Caco-2 (cell line): ENCODE measurements at regions not wholly inside any gene's neighbourhood (a gene's known extent, or its start where the extent isn't known, plus 50 kb on each side); places are given as distances from the start of the nearest gene placed in this dataset.

ENCODE experiments used
- BruUV-seq: library from RNA; stranded (reverse); fragments of 400-500 nt; replicated peaks from 2 replicates; lab custom pipeline; 2021; lab: Mats Ljungman, UMichigan
- CTCF ChIA-PET: fragments of 300-600 bp; sonication (Branson Sonifier 250); formaldehyde crosslinking; loops from one replicate; lab custom pipeline; 2022; ENCODE audit warnings: antibody characterized with exemption; lab: Charles Lee
- POLR2A ChIA-PET: fragments of 300-600 bp; sonication (Branson Sonifier 250); formaldehyde crosslinking; loops from one replicate; lab custom pipeline; 2022; ENCODE audit warnings: antibody characterized with exemption; lab: Charles Lee
- DNase-seq, 2 experiments: peaks; one replicate each; pipeline versions ENCODE4 v3.0.0 to v3.0.0-alpha.2; 2020 to 2022
- H3K27me3 ChIP-seq: replicated peaks from 2 replicates; pipeline ENCODE4 v1.6.0; 2011; ENCODE audit warnings: low read length; ENCODE audit not compliant: control insufficient read depth, insufficient read depth
- H3K36me3 ChIP-seq: 2 replicates; pipeline ENCODE4 v1.5.1; 2011; ENCODE audit warnings: low read length; ENCODE audit not compliant: control insufficient read depth, insufficient read depth
- H3K4me1 ChIP-seq: fragments of 250-450 bp; sonication (Bioruptor Pico); 2 replicates; pipeline ENCODE4 v1.5.1; 2020; ENCODE audit warnings: mild to moderate bottlenecking
- H3K4me3 ChIP-seq: 2 replicates; pipeline ENCODE4 v1.5.1; 2011; ENCODE audit warnings: low read depth, mild to moderate bottlenecking, control low read depth, low read length
- H3K9me3 ChIP-seq: fragments of 250-450 bp; sonication (Bioruptor Pico); 2 replicates; pipeline ENCODE4 v1.5.1; 2020; ENCODE audit warnings: mild to moderate bottlenecking, moderate library complexity
- H3K27ac Mint-ChIP-seq: one replicate; pipeline ENCODE4 v1.8.0; 2022; ENCODE audit warnings: mixed read lengths; ENCODE audit not compliant: unreplicated experiment
- H3K27me3 Mint-ChIP-seq: one replicate; pipeline ENCODE4 v1.8.0; 2022; ENCODE audit warnings: mixed read lengths; ENCODE audit not compliant: insufficient read depth, unreplicated experiment
- H3K36me3 Mint-ChIP-seq: one replicate; pipeline ENCODE4 v1.8.0; 2022; ENCODE audit warnings: mild to moderate bottlenecking, mixed read lengths; ENCODE audit not compliant: insufficient read depth, unreplicated experiment
- H3K4me1 Mint-ChIP-seq: one replicate; pipeline ENCODE4 v1.8.0; 2022; ENCODE audit warnings: low read depth, mixed read lengths; ENCODE audit not compliant: unreplicated experiment
- H3K4me3 Mint-ChIP-seq: one replicate; pipeline ENCODE4 v1.8.0; 2022; ENCODE audit warnings: mild to moderate bottlenecking, moderate library complexity, mixed read lengths; ENCODE audit not compliant: unreplicated experiment
- H3K9me3 Mint-ChIP-seq: one replicate; pipeline ENCODE4 v1.8.0; 2022; ENCODE audit warnings: mixed read lengths; ENCODE audit not compliant: unreplicated experiment
- CTCF ChIP-seq, 2 experiments: fragments of 200-600 bp in 1 of 2; IDR thresholded peaks; 1 replicate in 1 of 2; 2 replicates in 1 of 2; pipeline versions ENCODE4 v1.5.1 to v1.8.0; 2011 to 2022; ENCODE audit warnings: antibody characterized with exemption in 1 of 2, control low read depth in 1 of 2, inconsistent platforms in 1 of 2, low read depth in 1 of 2, low read length in 1 of 2, mild to moderate bottlenecking in 1 of 2, moderate library complexity in 1 of 2; ENCODE audit not compliant: insufficient read depth in 1 of 2, severe bottlenecking in 1 of 2, unreplicated experiment in 1 of 2
- intact Hi-C: fragments of 100-400 bp; cut with micrococcal nuclease; formaldehyde crosslinking; loops from one replicate; pipeline ENCODE4 v1.10.0; 2022; ENCODE audit not compliant: unreplicated experiment

- intact Hi-C loops = no loop called here
- Mint-ChIP-seq H3K36me3 (no peaks in the 10 kb centered on the region), H3K27me3 (no peaks in the 10 kb centered on the region), H3K27ac (no peak overlapping the region), H3K9me3 (no peaks in the 10 kb centered on the region), H3K4me1 (no peaks in the 10 kb centered on the region), H3K4me3 (no peak overlapping the region)
- BruUV-seq = no TSS peak
- H3K4me3 ChIP-seq = no peak overlapping the region
- no peaks in the 10 kb centered on the region for H3K9me3 ChIP-seq
- H3K4me1 ChIP-seq = no peaks in the 10 kb centered on the region
- H3K36me3 ChIP-seq = no peaks in the 10 kb centered on the region
- CTCF ChIA-PET = no interaction called here
- POLR2A ChIA-PET = no interaction called here
- no peak for DNase-seq
- no peaks in the 10 kb centered on the region for H3K27me3 ChIP-seq
- no peak for TF ChIP-seq CTCF (IDR thresholded peaks at IDR 0.05; ENCODE audit: insufficient read depth in 1 of 2, low read depth in 1 of 2, low read length in 1 of 2, severe bottlenecking in 1 of 2, unreplicated experiment in 1 of 2)
Observed at GRCh38 chr11:38304926-38305325, 1706.9 kb upstream of the RAG2 start.

DNA sequence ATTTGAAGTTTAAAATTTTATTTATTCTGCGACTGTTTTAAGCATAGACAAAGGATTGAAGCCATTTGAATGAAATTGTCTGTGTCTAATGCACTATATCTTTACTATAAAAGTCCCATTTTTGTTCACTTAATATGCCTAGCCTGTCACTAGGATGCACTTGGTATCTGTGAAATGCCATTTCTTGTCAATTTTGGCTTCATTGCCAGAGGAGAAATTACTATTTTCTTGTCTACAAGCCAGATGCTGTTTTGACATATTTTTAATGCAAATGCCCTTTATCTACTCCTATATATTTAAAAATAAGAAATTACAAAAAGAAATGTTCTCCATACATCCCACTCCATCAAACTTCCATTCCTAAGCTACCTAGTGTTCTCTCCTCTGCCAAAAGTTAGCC is 1704.5 kb upstream of the RAG2 start:
- Mint-ChIP-seq H3K4me1 (no peaks in the 10 kb centered on the region), H3K4me3 (no peak overlapping the region), H3K36me3 (no peaks in the 10 kb centered on the region), H3K27me3 (no peaks in the 10 kb centered on the region), H3K27ac (no peak overlapping the region), H3K9me3 (no peaks in the 10 kb centered on the region)
- intact Hi-C loops = no loop called here
- H3K4me3 ChIP-seq = no peak overlapping the region
- no peaks in the 10 kb centered on the region for H3K4me1 ChIP-seq
- ChIA-PET POLR2A (no interaction called here), CTCF (no interaction called here)
- no peaks in the 10 kb centered on the region for H3K36me3 ChIP-seq
- no peak for DNase-seq
- no peak for TF ChIP-seq CTCF (IDR thresholded peaks at IDR 0.05; ENCODE audit: insufficient read depth in 1 of 2, low read depth in 1 of 2, low read length in 1 of 2, severe bottlenecking in 1 of 2, unreplicated experiment in 1 of 2)
- no TSS peak for BruUV-seq
- no peaks in the 10 kb centered on the region for H3K27me3 ChIP-seq
- H3K9me3 ChIP-seq = no peaks in the 10 kb centered on the region

DNA sequence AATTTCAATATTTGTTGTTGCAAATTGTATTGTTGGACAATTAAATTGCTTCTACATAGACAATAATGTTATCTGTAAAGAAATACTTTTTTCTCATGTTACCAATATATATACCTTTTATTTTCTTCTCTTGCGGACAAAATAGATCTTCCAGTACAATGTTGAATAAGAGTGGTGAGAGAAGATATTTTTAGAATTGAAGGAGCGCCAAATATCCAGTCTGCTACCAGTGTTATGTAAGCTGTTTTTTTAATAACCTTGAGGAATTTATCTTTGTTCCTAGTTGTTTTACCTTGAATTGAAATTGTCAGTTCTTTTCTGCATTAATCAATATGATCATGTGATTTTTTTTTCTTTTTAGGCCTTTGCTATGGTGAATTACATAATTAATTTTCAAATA is 1702.5 kb upstream of the RAG2 start:
- CTCF ChIA-PET = no interaction called here
- Mint-ChIP-seq H3K36me3 (no peaks in the 10 kb centered on the region), H3K27ac (no peak overlapping the region), H3K4me1 (no peaks in the 10 kb centered on the region), H3K4me3 (no peak overlapping the region), H3K27me3 (no peaks in the 10 kb centered on the region), H3K9me3 (peaks cover 11% of the 10 kb centered on the region)
- BruUV-seq = no TSS peak
- POLR2A ChIA-PET = no interaction called here
- no peaks in the 10 kb centered on the region for H3K36me3 ChIP-seq
- no peak for TF ChIP-seq CTCF (IDR thresholded peaks at IDR 0.05; ENCODE audit: insufficient read depth in 1 of 2, low read depth in 1 of 2, low read length in 1 of 2, severe bottlenecking in 1 of 2, unreplicated experiment in 1 of 2)
- no peak overlapping the region for H3K4me3 ChIP-seq
- H3K9me3 ChIP-seq = no peaks in the 10 kb centered on the region
- DNase-seq = no peak
- no peaks in the 10 kb centered on the region for H3K4me1 ChIP-seq
- no peaks in the 10 kb centered on the region for H3K27me3 ChIP-seq
- intact Hi-C loops = no loop called here
